ENCODE measurements at regions not wholly inside any gene's neighbourhood (a gene's known extent, or its start where the extent isn't known, plus 50 kb on each side); places are given as distances from the start of the nearest gene placed in this dataset.
"Not testable (repeated sequence)": the region's sequence is repeated elsewhere in the genome, so short reads cannot be mapped to it uniquely, and the experiment has no call there.

DNA sequence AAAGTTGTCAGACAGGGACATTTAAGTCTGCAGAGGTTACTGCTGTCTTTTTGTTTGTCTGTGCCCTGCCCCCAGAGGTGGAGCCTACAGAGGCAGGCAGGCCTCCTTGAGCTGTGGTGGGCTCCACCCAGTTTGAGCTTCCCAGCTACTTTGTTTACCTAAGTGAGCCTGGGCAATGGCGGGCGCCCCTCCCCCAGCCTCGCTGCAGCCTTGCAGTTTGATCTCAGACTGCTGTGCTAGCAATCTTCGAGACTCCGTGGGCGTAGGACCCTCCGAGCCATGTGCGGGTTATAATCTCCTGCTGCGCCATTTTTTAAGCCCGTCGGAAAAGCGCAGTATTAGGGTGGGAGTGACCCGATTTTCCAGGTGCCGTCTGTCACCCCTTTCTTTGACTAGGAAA, 378.0 kb upstream of the LRRC3B start:
- TF ChIP-seq POLR2A (IDR thresholded peaks at IDR 0.05): not testable (repeated sequence)
- TF ChIP-seq, protein P1, sequence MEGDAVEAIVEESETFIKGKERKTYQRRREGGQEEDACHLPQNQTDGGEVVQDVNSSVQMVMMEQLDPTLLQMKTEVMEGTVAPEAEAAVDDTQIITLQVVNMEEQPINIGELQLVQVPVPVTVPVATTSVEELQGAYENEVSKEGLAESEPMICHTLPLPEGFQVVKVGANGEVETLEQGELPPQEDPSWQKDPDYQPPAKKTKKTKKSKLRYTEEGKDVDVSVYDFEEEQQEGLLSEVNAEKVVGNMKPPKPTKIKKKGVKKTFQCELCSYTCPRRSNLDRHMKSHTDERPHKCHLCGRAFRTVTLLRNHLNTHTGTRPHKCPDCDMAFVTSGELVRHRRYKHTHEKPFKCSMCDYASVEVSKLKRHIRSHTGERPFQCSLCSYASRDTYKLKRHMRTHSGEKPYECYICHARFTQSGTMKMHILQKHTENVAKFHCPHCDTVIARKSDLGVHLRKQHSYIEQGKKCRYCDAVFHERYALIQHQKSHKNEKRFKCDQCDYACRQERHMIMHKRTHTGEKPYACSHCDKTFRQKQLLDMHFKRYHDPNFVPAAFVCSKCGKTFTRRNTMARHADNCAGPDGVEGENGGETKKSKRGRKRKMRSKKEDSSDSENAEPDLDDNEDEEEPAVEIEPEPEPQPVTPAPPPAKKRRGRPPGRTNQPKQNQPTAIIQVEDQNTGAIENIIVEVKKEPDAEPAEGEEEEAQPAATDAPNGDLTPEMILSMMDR (IDR thresholded peaks at IDR 0.05): not testable (repeated sequence)

All from vagina (tissue), 2 donors.